Mesothelial cell of epicardium (in vitro differentiated cells): ENCODE measurements at regions not wholly inside any gene's neighbourhood (a gene's known extent, or its start where the extent isn't known, plus 50 kb on each side); places are given as distances from the start of the nearest gene placed in this dataset.
A peak's percentile ranks its signal among the peaks of the same experiment; 100 is the strongest.

Experiments
- DNase-seq, 2 experiments: peaks; one replicate each; pipeline ENCODE4 v3.0.0; 2021; ENCODE audit warnings: low spot score in 2 of 2; ENCODE audit not compliant: unreplicated experiment in 2 of 2
- H3K27ac Mint-ChIP-seq: 2 replicates; pipeline ENCODE4 v1.8.0; 2021; ENCODE audit warnings: mixed read lengths
- H3K27me3 Mint-ChIP-seq: 2 replicates; pipeline ENCODE4 v1.8.0; 2021; ENCODE audit warnings: low read depth, mixed read lengths
- H3K36me3 Mint-ChIP-seq: 2 replicates; pipeline ENCODE4 v1.8.0; 2021; ENCODE audit warnings: mixed read lengths
- H3K4me1 Mint-ChIP-seq: 2 replicates; pipeline ENCODE4 v1.8.0; 2021; ENCODE audit warnings: mixed read lengths
- H3K4me3 Mint-ChIP-seq: 2 replicates; pipeline ENCODE4 v1.8.0; 2021; ENCODE audit warnings: mild to moderate bottlenecking, moderate library complexity, mixed read lengths
- H3K9me3 Mint-ChIP-seq: 2 replicates; pipeline ENCODE4 v1.8.0; 2021; ENCODE audit warnings: mixed read lengths
- TF ChIP-seq, protein P1 (sequence below): fragments of 200-600 bp; sonication (generic); IDR thresholded peaks from one replicate; pipeline ENCODE4 v1.5.0; 2021; ENCODE audit warnings: antibody characterized with exemption; ENCODE audit not compliant: unreplicated experiment

- H3K9me3 Mint-ChIP-seq, result peaks cover 3% of the 10 kb centered on the region
Measured at GRCh38 chr18:40687399-40687798, 1267.6 kb upstream of the PIK3C3 start.

GRCh38 chr18:40686836-40687235 is 1268.2 kb upstream of the PIK3C3 start:
- DNase-seq, result no peak
- TF ChIP-seq, protein P1, sequence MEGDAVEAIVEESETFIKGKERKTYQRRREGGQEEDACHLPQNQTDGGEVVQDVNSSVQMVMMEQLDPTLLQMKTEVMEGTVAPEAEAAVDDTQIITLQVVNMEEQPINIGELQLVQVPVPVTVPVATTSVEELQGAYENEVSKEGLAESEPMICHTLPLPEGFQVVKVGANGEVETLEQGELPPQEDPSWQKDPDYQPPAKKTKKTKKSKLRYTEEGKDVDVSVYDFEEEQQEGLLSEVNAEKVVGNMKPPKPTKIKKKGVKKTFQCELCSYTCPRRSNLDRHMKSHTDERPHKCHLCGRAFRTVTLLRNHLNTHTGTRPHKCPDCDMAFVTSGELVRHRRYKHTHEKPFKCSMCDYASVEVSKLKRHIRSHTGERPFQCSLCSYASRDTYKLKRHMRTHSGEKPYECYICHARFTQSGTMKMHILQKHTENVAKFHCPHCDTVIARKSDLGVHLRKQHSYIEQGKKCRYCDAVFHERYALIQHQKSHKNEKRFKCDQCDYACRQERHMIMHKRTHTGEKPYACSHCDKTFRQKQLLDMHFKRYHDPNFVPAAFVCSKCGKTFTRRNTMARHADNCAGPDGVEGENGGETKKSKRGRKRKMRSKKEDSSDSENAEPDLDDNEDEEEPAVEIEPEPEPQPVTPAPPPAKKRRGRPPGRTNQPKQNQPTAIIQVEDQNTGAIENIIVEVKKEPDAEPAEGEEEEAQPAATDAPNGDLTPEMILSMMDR, result no peak
- Mint-ChIP-seq H3K4me3 (no peak overlapping the region), H3K4me1 (peaks cover 43% of the 10 kb centered on the region), H3K27me3 (no peaks in the 10 kb centered on the region), H3K27ac (peak overlapping the region; percentile 63), H3K9me3 (peaks cover 3% of the 10 kb centered on the region), H3K36me3 (no peaks in the 10 kb centered on the region)

More at GRCh38 chr18:40687399-40687798, 1267.6 kb upstream of the PIK3C3 start:
- TF ChIP-seq, protein P1, result no peak
- H3K27me3 Mint-ChIP-seq, result no peaks in the 10 kb centered on the region
- no peak for DNase-seq
- no peak overlapping the region for H3K4me3 Mint-ChIP-seq
- no peaks in the 10 kb centered on the region for H3K36me3 Mint-ChIP-seq
- H3K27ac Mint-ChIP-seq, result peak overlapping the region; percentile 63
- peaks cover 43% of the 10 kb centered on the region for H3K4me1 Mint-ChIP-seq

DNA sequence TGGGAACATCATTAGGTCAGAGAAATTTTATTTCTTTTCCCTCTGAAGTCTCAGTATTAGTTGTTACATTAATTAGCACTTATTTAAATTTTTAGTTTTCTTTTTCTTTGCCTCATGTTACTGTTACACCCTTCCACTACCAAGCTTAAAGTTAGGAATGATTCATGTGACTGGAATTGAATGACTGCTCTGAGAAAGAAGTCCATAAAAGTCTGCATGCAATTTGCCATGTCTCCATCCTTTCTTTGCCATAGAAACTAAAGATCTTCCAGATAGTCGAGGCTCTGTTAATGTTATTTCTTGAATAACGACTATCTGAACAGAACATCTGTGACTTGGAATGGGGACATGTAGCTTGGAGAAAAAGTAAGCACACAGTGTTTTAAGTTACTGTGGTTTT is 1269.8 kb upstream of the PIK3C3 start:
- DNase-seq, result no peak
- Mint-ChIP-seq H3K9me3 (peaks cover 3% of the 10 kb centered on the region), H3K36me3 (no peaks in the 10 kb centered on the region), H3K4me3 (no peak overlapping the region), H3K4me1 (peaks cover 39% of the 10 kb centered on the region), H3K27me3 (no peaks in the 10 kb centered on the region), H3K27ac (no peak overlapping the region)
- TF ChIP-seq, protein P1, result no peak

GRCh38 chr18:40678318-40678717 is 1276.7 kb upstream of the PIK3C3 start:
- no peak for DNase-seq
- H3K4me3 Mint-ChIP-seq, result no peak overlapping the region
- no peaks in the 10 kb centered on the region for H3K9me3 Mint-ChIP-seq
- no peak overlapping the region for H3K27ac Mint-ChIP-seq
- no peaks in the 10 kb centered on the region for H3K27me3 Mint-ChIP-seq
- no peaks in the 10 kb centered on the region for H3K36me3 Mint-ChIP-seq
- no peaks in the 10 kb centered on the region for H3K4me1 Mint-ChIP-seq
- TF ChIP-seq, protein P1, result no peak

DNA sequence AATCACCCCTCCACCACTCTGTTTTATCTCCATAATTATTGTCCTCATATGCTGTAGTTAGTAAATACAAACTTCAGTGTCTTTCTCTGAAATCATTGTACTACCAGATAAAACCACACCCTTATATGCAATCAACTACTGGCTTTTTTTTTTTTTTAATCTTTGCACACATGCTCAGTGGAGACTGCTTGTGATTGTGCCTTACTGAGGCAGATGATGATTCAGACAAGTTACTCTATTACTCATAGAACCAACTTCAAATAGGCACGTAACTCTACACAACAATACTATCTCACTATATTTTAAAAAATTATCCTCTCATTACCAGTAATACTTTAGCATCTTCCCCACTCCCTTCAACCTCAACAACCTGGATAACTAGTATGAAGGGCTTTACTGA is 1278.4 kb upstream of the PIK3C3 start:
- Mint-ChIP-seq H3K27ac (no peak overlapping the region), H3K27me3 (no peaks in the 10 kb centered on the region), H3K4me3 (no peak overlapping the region), H3K4me1 (no peaks in the 10 kb centered on the region), H3K9me3 (no peaks in the 10 kb centered on the region), H3K36me3 (no peaks in the 10 kb centered on the region)
- DNase-seq, result no peak
- TF ChIP-seq, protein P1, result no peak

GRCh38 chr18:40673150-40673549 is 1281.9 kb upstream of the PIK3C3 start:
- Mint-ChIP-seq H3K4me1 (no peaks in the 10 kb centered on the region), H3K27me3 (no peaks in the 10 kb centered on the region), H3K36me3 (no peaks in the 10 kb centered on the region), H3K27ac (no peak overlapping the region), H3K9me3 (no peaks in the 10 kb centered on the region), H3K4me3 (no peak overlapping the region)
- DNase-seq, result no peak
- TF ChIP-seq, protein P1, result no peak
